HG03039 (cell line): ENCODE measurements at regions not wholly inside any gene's neighbourhood (a gene's known extent, or its start where the extent isn't known, plus 50 kb on each side); places are given as distances from the start of the nearest gene placed in this dataset.

ENCODE experiments used
- ATAC-seq: cut with Tn5 transposase; IDR thresholded peaks from one replicate; pipeline ENCODE4 v1.9.1; 2021; ENCODE audit warnings: mild to moderate bottlenecking, moderate library complexity; ENCODE audit not compliant: unreplicated experiment

DNA sequence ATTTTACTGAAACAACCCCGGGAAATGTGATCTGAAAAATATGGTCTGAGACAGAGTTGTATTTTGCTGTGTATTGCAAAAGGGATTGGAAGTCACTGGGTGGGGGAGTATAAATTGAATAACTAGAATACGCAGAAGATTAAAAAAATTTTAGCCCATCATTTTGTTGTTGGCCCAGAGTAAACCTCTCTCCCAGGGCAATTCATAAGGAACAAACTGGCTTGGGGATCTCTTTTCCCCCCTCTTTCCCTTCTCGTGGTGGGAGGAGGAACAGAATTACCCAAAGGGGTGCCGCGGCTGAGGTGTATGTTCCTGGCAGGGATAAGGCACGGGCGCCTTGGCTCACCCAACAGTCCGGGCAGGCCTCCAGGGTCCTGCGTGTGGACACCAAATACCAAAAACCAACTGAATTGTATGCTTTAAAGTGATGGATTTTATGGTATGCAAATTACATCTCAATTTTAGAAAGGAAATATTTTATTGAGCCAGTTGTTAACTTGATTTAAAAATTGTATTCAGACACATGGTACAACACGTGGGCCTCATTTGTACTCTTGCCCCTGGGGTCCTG lies 121.2 kb upstream of the SPRED2 start:
- ATAC-seq, result no peak

DNA sequence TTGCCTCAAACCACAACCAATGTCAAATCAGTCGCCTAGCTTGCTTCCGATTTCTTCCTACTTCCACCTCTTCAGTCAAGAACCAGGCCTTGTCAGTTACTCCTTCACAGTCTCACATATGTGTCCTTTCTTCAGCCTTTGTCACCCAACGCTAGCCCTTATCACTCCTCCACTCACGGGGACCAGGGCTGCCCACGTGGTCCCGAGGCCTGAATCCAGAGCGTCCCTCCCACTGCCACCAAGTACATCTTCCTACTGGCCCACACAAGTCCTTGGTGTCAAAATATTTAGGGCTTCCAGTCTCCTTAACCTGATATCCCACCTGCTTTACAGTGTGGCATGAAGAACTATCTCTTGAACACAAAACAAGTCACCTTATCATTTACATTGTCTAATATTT lies 119.1 kb upstream of the SPRED2 start:
- ATAC-seq, result no peak

GRCh38 chr2:65550246-65550645 lies 117.8 kb upstream of the SPRED2 start:
- ATAC-seq, result no peak

DNA sequence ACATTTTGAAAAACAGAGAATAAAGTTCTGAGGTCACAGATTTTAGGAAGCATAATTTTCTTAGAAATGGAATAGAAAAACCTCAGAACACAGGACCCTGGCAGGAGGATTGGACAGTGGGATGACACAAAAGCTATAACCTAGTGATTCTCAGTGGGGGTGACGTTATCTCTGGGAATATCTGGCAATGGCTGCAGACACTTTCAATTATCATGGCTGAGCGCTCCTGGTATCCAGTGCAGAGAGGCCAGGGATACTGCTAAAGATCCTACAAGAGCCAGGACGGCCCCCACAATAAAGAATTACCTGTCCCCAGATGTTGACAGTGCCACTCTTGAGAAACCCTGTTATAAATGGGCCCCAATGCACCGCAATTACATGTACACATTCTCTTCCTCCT lies 117.2 kb upstream of the SPRED2 start:
- ATAC-seq, result no peak

DNA sequence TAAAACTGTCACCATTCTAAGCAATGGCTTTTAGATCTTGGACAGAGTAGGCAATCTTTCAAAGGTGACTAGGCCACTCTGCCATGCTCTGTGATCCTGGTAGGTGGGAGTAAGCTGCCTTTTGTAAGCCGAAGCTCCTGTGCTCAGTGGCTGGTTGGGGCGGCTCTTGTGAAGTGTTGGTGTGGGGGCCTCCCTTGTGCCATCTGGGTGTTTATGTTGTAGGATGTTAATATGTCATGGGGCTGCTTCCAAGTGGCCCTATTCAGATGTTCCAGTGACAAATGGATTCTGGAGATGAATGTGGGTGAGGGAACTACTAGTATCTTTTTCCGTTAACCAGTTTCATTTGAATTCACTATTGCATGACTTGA lies 116.8 kb upstream of the SPRED2 start:
- no peak for ATAC-seq

DNA sequence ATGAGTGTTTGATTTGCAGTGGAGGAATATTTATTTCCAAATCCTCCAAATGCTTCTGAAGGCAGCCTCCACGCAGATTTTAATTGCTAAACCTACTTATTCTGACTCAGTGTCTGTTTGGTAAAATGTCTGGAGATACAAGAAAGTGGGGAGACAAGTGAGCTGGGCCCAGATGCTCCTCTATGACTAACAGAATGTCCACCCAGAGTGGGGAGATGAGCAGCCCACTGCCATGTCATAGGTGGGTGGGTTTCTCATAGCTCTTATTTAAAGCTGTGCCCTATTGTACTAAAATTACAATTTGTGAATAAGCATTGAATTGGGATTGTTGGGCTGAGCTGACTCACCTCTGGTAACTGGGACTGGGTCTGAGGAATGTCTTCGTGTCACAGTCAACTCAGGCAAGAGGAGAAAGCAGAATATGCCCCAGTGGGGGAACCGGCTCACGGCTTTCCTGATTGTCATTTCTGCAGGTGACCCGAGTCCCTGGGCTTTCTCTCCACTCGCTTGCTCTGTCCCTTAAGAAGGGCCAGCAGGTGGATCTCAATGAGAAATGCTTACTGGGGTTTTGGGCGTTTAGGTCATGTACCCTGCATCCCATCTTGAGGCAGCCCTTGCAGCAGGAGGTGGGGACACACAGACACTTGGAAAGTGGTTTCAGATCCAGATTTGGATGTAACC lies 116.3 kb upstream of the SPRED2 start:
- no peak for ATAC-seq

GRCh38 chr2:65548064-65548463 lies 115.7 kb upstream of the SPRED2 start:
- no peak for ATAC-seq

DNA sequence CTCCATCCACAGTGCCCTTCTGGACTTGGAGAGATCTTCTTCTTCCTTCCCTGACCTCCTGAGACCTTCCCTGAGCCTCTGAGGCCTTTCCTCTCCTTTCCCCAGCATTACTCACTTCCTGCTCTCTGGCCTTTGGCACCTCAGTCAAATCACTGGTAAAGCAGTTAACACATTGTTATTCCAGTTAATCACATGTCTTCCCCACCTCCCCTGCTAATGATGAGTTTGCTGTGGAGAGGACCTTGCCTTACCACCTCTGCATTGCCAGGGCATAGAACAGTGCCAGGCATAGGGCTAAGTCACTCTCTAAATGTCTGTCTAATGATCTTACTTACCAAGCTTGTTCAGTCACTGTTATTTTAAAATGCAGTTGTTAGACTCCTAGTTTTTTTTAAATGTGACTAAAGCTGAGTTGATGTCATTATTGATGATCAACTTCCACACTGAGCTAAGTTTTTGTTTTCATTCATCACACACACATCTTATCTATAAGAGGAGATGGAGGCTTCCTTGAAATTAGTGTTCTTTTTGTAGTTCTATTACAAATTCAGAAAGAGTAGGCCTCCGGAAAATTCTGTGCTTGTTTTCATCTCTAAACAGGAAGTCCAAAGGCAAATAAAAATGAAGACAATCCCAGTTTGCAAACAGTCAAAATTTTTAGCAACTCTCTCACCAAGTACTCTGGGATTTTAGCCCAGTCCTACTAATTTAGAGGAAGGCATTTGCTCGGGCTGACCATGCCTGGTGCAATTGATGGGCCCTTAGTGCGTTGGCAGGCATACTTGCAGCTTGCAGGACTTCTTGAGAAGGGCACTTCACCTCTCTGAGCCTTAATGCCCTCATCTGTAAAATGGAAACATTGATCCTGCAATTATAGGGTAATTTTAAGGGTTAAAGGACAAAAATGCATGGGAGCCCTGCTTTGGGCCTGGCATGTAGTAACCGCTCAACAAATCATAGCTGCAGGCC lies 113.7 kb upstream of the SPRED2 start:
- no peak for ATAC-seq

GRCh38 chr2:65541773-65542172 lies 109.4 kb upstream of the SPRED2 start:
- ATAC-seq, result no peak

GRCh38 chr2:65539633-65540032 lies 107.2 kb upstream of the SPRED2 start:
- ATAC-seq, result no peak

DNA sequence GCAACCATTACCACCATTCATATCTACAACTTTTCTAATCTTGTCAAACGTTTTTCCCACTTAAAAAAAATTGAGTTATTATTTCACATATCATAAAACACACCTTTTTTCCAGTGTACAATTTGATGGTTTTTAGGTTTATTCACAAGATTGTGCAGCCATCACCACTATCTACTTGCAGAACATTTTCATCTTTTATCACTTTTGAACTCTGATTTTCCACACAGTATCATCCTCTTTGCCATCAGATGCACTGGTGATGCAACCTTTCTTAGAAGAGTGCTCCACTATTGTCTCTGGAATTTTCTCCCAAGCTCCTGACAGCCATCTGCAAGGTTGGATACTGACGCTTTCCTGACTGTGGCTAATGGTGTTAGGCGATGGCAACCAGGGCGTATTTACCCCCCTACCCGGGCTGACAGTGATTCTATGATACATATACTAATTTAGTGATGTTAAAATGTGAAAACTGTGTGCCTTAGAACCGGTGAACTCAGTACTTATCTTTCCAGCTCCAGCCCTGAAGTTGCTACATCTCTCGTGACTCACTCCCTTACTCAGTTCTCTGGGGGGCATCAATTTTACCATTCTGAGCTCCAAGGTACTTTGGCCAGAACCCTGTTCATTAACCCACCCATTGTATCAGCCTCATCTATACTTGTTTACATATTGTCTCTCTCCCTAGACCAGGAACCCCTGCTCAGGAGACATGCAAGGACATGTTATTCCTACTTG lies 105.4 kb upstream of the SPRED2 start:
- ATAC-seq, result no peak

- peak; percentile 77 for ATAC-seq
These were observed 104.2 kb upstream of the SPRED2 start for GRCh38 chr2:65536596-65536995.

- ATAC-seq, result no peak
These were observed 100.5 kb upstream of the SPRED2 start for GRCh38 chr2:65532937-65533336.

- ATAC-seq, result no peak
These were observed 99.9 kb upstream of the SPRED2 start for GRCh38 chr2:65532326-65532725.

GRCh38 chr2:65530547-65531320 lies 98.3 kb upstream of the SPRED2 start:
- no peak for ATAC-seq

- ATAC-seq, result no peak
These were observed 97.0 kb upstream of the SPRED2 start for GRCh38 chr2:65529419-65529818.

DNA sequence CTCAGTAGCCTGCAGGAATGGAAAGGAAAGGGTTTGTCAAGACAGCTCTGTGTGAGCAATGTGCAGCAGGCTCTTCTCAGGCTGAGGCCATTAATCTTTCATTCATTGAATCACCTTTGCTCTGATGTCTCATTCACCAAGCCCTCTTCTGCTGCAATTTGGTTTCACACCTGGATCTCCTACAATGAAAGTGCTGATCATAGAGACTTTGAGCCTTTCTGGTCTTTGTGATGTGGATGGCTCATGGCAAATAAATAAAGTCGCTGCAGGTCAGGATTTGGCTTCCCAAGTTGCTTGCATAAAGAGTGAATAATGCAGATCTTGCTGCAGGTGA lies 95.8 kb upstream of the SPRED2 start:
- no peak for ATAC-seq

GRCh38 chr2:65527451-65528240 lies 95.2 kb upstream of the SPRED2 start:
- no peak for ATAC-seq

DNA sequence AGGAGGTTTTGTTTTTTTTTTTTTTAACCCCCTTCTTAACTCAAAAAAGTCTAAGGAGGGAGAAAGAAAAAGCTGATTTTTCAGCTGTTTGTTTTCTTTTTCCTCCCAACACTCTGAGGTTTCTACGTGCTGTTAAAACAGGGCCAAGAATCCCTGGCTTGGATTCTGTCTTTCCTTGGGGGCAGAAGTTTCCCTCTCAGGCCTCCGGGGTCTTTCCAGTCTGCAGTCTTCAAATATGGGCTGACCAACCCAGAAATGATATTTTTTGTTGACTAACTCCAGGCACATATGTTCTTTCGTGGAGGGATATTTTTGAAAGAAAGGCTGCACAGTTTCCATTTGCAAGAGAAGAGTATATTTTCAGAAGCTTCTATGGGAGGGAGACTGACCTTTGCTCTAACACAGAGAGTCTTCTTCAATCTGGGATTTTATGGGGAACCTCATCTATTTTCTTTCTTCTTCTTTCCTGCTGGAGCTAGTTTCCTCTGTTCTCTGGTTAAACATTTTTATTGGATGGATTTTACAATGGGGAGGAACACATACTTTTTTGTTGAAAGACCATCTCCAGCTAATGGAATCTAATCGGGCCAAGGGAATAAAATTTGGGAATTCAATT lies 93.3 kb upstream of the SPRED2 start:
- no peak for ATAC-seq
